ENCODE measurements at regions not wholly inside any gene's neighbourhood (a gene's known extent, or its start where the extent isn't known, plus 50 kb on each side); places are given as distances from the start of the nearest gene placed in this dataset.
A peak's percentile ranks its signal among the peaks of the same experiment; 100 is the strongest.

GRCh38 chr11:126149759-126150625 is 61.5 kb downstream of the RPUSD4 start:
- H3K4me2 ChIP-seq (ENCODE audit: insufficient read depth, low read length) = no peak overlapping the region
- H4K20me1 ChIP-seq (ENCODE audit: insufficient read depth, low read length) = no peaks in the 10 kb centered on the region
- no peak overlapping the region for H2AFZ ChIP-seq (ENCODE audit: low read depth, low read length)
- no peaks in the 10 kb centered on the region for H3K9me3 ChIP-seq (ENCODE audit: insufficient read depth, low read length, severe bottlenecking)
- H3K79me2 ChIP-seq (ENCODE audit: insufficient read depth, low read length) = no peaks in the 10 kb centered on the region
- DNase-seq (peak; percentile 83), ATAC-seq (ENCODE audit: insufficient read depth, low read depth) (peak; percentile 91)
- no peaks in the 10 kb centered on the region for H3K27me3 ChIP-seq (ENCODE audit: insufficient read depth, low read length, poor library complexity)
- H3K9ac ChIP-seq (ENCODE audit: low read depth, low read length) = no peak overlapping the region
- no peaks in the 10 kb centered on the region for H3K36me3 ChIP-seq (ENCODE audit: insufficient read depth, low read length)
- TF ChIP-seq EZH2 (IDR thresholded peaks at IDR 0.05; ENCODE audit: borderline replicate concordance, low read depth, low read length, severe bottlenecking) (no peak), CTCF (IDR thresholded peaks at IDR 0.05; ENCODE audit: borderline replicate concordance, extremely low read depth, low read length, poor library complexity, severe bottlenecking) (peak; percentile 24)
- H3K27ac ChIP-seq (ENCODE audit: low read length) = peak overlapping the region; percentile 32; the same call in 1 of the 2 replicates
- no peak overlapping the region for H3K4me3 ChIP-seq (ENCODE audit: low read depth in 1 of 2, low read length in 2 of 2)
- peaks cover 33% of the 10 kb centered on the region for H3K4me1 ChIP-seq (ENCODE audit: insufficient read depth, low read length)

- Histone ChIP-seq H3K4me3 (ENCODE audit: low read depth in 1 of 2, low read length in 2 of 2) (no peak overlapping the region), H3K9me3 (ENCODE audit: insufficient read depth, low read length, severe bottlenecking) (no peaks in the 10 kb centered on the region), H2AFZ (ENCODE audit: low read depth, low read length) (no peak overlapping the region), H3K79me2 (ENCODE audit: insufficient read depth, low read length) (no peaks in the 10 kb centered on the region), H3K27me3 (ENCODE audit: insufficient read depth, low read length, poor library complexity) (no peaks in the 10 kb centered on the region), H3K9ac (ENCODE audit: low read depth, low read length) (no peak overlapping the region), H3K27ac (ENCODE audit: low read length) (no peak overlapping the region), H3K36me3 (ENCODE audit: insufficient read depth, low read length) (no peaks in the 10 kb centered on the region), H4K20me1 (ENCODE audit: insufficient read depth, low read length) (no peaks in the 10 kb centered on the region), H3K4me1 (ENCODE audit: insufficient read depth, low read length) (peaks cover 33% of the 10 kb centered on the region), H3K4me2 (ENCODE audit: insufficient read depth, low read length) (no peak overlapping the region)
- DNase-seq (no peak), ATAC-seq (ENCODE audit: insufficient read depth, low read depth) (no peak)
- TF ChIP-seq CTCF (IDR thresholded peaks at IDR 0.05; ENCODE audit: borderline replicate concordance, extremely low read depth, low read length, poor library complexity, severe bottlenecking) = no peak
- no peak for TF ChIP-seq EZH2 (IDR thresholded peaks at IDR 0.05; ENCODE audit: borderline replicate concordance, low read depth, low read length, severe bottlenecking)
Observed at GRCh38 chr11:126148317-126148716, 63.1 kb downstream of the RPUSD4 start.

GRCh38 chr11:126147208-126148111 is 64.0 kb downstream of the RPUSD4 start:
- Histone ChIP-seq H3K27me3 (ENCODE audit: insufficient read depth, low read length, poor library complexity) (no peaks in the 10 kb centered on the region), H3K4me2 (ENCODE audit: insufficient read depth, low read length) (no peak overlapping the region), H2AFZ (ENCODE audit: low read depth, low read length) (no peak overlapping the region), H3K4me1 (ENCODE audit: insufficient read depth, low read length) (peaks cover 33% of the 10 kb centered on the region), H3K27ac (ENCODE audit: low read length) (no peak overlapping the region), H3K79me2 (ENCODE audit: insufficient read depth, low read length) (no peaks in the 10 kb centered on the region), H3K4me3 (ENCODE audit: low read depth in 1 of 2, low read length in 2 of 2) (no peak overlapping the region), H4K20me1 (ENCODE audit: insufficient read depth, low read length) (no peaks in the 10 kb centered on the region), H3K36me3 (ENCODE audit: insufficient read depth, low read length) (no peaks in the 10 kb centered on the region), H3K9ac (ENCODE audit: low read depth, low read length) (no peak overlapping the region), H3K9me3 (ENCODE audit: insufficient read depth, low read length, severe bottlenecking) (no peaks in the 10 kb centered on the region)
- DNase-seq (no peak), ATAC-seq (ENCODE audit: insufficient read depth, low read depth) (no peak)
- TF ChIP-seq EZH2 (IDR thresholded peaks at IDR 0.05; ENCODE audit: borderline replicate concordance, low read depth, low read length, severe bottlenecking) (no peak), CTCF (IDR thresholded peaks at IDR 0.05; ENCODE audit: borderline replicate concordance, extremely low read depth, low read length, poor library complexity, severe bottlenecking) (no peak)

Measured in DND-41 (cell line).